ENCODE measurements at regions not wholly inside any gene's neighbourhood (a gene's known extent, or its start where the extent isn't known, plus 50 kb on each side); places are given as distances from the start of the nearest gene placed in this dataset.

GRCh38 chr1:239601108-239601507, 214.7 kb downstream of the CHRM3 start:
- DNase-seq (ENCODE audit: low spot score): no peak

- DNase-seq (ENCODE audit: low spot score): no peak
Measured at GRCh38 chr1:239603530-239603929, 217.2 kb downstream of the CHRM3 start.

GRCh38 chr1:239606850-239607400, 220.6 kb downstream of the CHRM3 start:
- DNase-seq (ENCODE audit: low spot score): no peak

- no peak for DNase-seq (ENCODE audit: low spot score)
Measured at GRCh38 chr1:239608469-239608868, 222.1 kb downstream of the CHRM3 start.

- no peak for DNase-seq (ENCODE audit: low spot score)
Measured at GRCh38 chr1:239612379-239612778, 226.0 kb downstream of the CHRM3 start.

GRCh38 chr1:239616673-239617072, 230.3 kb downstream of the CHRM3 start:
- no peak for DNase-seq (ENCODE audit: low spot score)

GRCh38 chr1:239617259-239617658, 230.9 kb downstream of the CHRM3 start:
- no peak for DNase-seq (ENCODE audit: low spot score)

- no peak for DNase-seq (ENCODE audit: low spot score)
Measured at GRCh38 chr1:239617731-239618130, 231.4 kb downstream of the CHRM3 start.

GRCh38 chr1:239619190-239619589, 232.8 kb downstream of the CHRM3 start:
- DNase-seq (ENCODE audit: low spot score): no peak

GRCh38 chr1:239630767-239631166, 244.4 kb downstream of the CHRM3 start:
- DNase-seq (ENCODE audit: low spot score): no peak

GRCh38 chr1:239633432-239633831, 247.1 kb downstream of the CHRM3 start:
- no peak for DNase-seq (ENCODE audit: low spot score)

- DNase-seq (ENCODE audit: low spot score): no peak
Measured at GRCh38 chr1:239635276-239635675, 248.9 kb downstream of the CHRM3 start.

- DNase-seq (ENCODE audit: low spot score): no peak
Measured at GRCh38 chr1:239636347-239636746, 250.0 kb downstream of the CHRM3 start.

GRCh38 chr1:239644604-239645003, 258.2 kb downstream of the CHRM3 start:
- DNase-seq (ENCODE audit: low spot score): no peak

GRCh38 chr1:239647045-239647444, 260.7 kb downstream of the CHRM3 start:
- no peak for DNase-seq (ENCODE audit: low spot score)

- no peak for DNase-seq (ENCODE audit: low spot score)
Measured at GRCh38 chr1:239647964-239648632, 261.7 kb downstream of the CHRM3 start.

GRCh38 chr1:239655023-239655422, 268.7 kb downstream of the CHRM3 start:
- no peak for DNase-seq (ENCODE audit: low spot score)

- no peak for DNase-seq (ENCODE audit: low spot score)
Measured at GRCh38 chr1:239657291-239657690, 270.9 kb downstream of the CHRM3 start.

- DNase-seq (ENCODE audit: low spot score): no peak
Measured at GRCh38 chr1:239662950-239663349, 276.6 kb downstream of the CHRM3 start.

GRCh38 chr1:239672256-239672655, 285.9 kb downstream of the CHRM3 start:
- no peak for DNase-seq (ENCODE audit: low spot score)

- DNase-seq (ENCODE audit: low spot score): no peak
Measured at GRCh38 chr1:239675735-239676134, 289.4 kb downstream of the CHRM3 start.

- DNase-seq (ENCODE audit: low spot score): no peak
Measured at GRCh38 chr1:239676522-239677273, 290.3 kb downstream of the CHRM3 start.

GRCh38 chr1:239677362-239677761, 291.0 kb downstream of the CHRM3 start:
- no peak for DNase-seq (ENCODE audit: low spot score)
